ENCODE measurements at regions not wholly inside any gene's neighbourhood (a gene's known extent, or its start where the extent isn't known, plus 50 kb on each side); places are given as distances from the start of the nearest gene placed in this dataset.
A peak's percentile ranks its signal among the peaks of the same experiment; 100 is the strongest.

- WGBS (ENCODE audit: insufficient coverage): 70% methylated on average over 6 of the region's 10 CpGs
- H3K79me2 ChIP-seq (ENCODE audit: control insufficient read depth, insufficient read depth, low read length): no peaks in the 10 kb centered on the region
- no peaks in the 10 kb centered on the region for H3K27me3 ChIP-seq (replicated peaks in 1 of 4; ENCODE audit: control extremely low read depth in 1 of 4, control insufficient read depth in 3 of 4, insufficient read depth in 4 of 4, low read length in 3 of 4)
- peaks cover 0 to 6% (median 1%) of the 10 kb centered on the region in 3 donors for H3K9me3 ChIP-seq (ENCODE audit: control extremely low read depth in 1 of 3, control insufficient read depth in 2 of 3, insufficient read depth in 1 of 3, low read length in 2 of 3)
- no peaks in the 10 kb centered on the region for H3K36me3 ChIP-seq (replicated peaks in 1 of 2; ENCODE audit: control extremely low read depth in 1 of 2, control insufficient read depth in 1 of 2, extremely low read depth in 1 of 2, insufficient read depth in 2 of 2, low read length in 1 of 2)
- peak overlapping the region; percentile 47 for H3K27ac Mint-ChIP-seq
- no peak for ATAC-seq (ENCODE audit: low read depth)
- H3K4me3 Mint-ChIP-seq: peak overlapping the region; percentile 63
- POLR2A ChIA-PET: interaction anchor here (0.5 kb wide), 1 partner anchor 128 kb away, joined by 6 read pairs; no protein-coding TSS in a partner anchor
- no peak for DNase-seq
- H3K27me3 Mint-ChIP-seq: no peaks in the 10 kb centered on the region
- no peaks in the 10 kb centered on the region for H4K20me1 ChIP-seq (ENCODE audit: control insufficient read depth, insufficient read depth, low read length, poor library complexity, severe bottlenecking)
- H3K9ac ChIP-seq (ENCODE audit: low read length): no peak overlapping the region
- CTCF ChIA-PET: no interaction called here
- no peak overlapping the region for H3K27ac ChIP-seq (ENCODE audit: low read length in 2 of 2)
- peaks cover 76% of the 10 kb centered on the region for H3K4me1 Mint-ChIP-seq
- H3K9me3 Mint-ChIP-seq (ENCODE audit: insufficient read depth): no peaks in the 10 kb centered on the region
- H3K4me1 ChIP-seq (ENCODE audit: control insufficient read depth in 2 of 2, insufficient read depth in 2 of 2, low read length in 2 of 2): peaks cover 66 to 68% of the 10 kb centered on the region in 2 donors
- H2AFZ ChIP-seq (ENCODE audit: insufficient read depth, low read depth, low read length, poor library complexity, severe bottlenecking): no peak overlapping the region
- no peak overlapping the region for H3K4me3 ChIP-seq (ENCODE audit: control extremely low read depth in 1 of 5, extremely low read depth in 1 of 5, insufficient read depth in 1 of 5, low read depth in 2 of 5, low read length in 4 of 5)
- intact Hi-C loops (cut with micrococcal nuclease): no loop called here
- TF ChIP-seq EZH2 (IDR thresholded peaks at IDR 0.05; ENCODE audit: borderline replicate concordance, insufficient read depth, low read depth, low read length, poor library complexity, severe bottlenecking): no peak
- no peak for TF ChIP-seq CTCF (IDR thresholded peaks at IDR 0.05)
- peak overlapping the region; percentile 44 for H3K4me2 ChIP-seq (replicated peaks; ENCODE audit: low read depth, low read length, poor library complexity, severe bottlenecking)
These were observed 65.9 kb downstream of the RIN2 start for GRCh38 chr20:19823971-19824370.

- Mint-ChIP-seq H3K4me3 (peak overlapping the region; percentile 17), H3K27ac (peak overlapping the region; percentile 51), H3K4me1 (peaks cover 81% of the 10 kb centered on the region), H3K9me3 (ENCODE audit: insufficient read depth) (no peaks in the 10 kb centered on the region), H3K27me3 (no peaks in the 10 kb centered on the region)
- Histone ChIP-seq H3K9ac (ENCODE audit: low read length) (no peak overlapping the region), H3K27ac (ENCODE audit: low read length in 2 of 2) (no peak overlapping the region), H3K4me1 (ENCODE audit: control insufficient read depth in 2 of 2, insufficient read depth in 2 of 2, low read length in 2 of 2) (peaks cover 75 to 77% of the 10 kb centered on the region in 2 donors), H4K20me1 (ENCODE audit: control insufficient read depth, insufficient read depth, low read length, poor library complexity, severe bottlenecking) (no peaks in the 10 kb centered on the region), H3K9me3 (ENCODE audit: control extremely low read depth in 1 of 3, control insufficient read depth in 2 of 3, insufficient read depth in 1 of 3, low read length in 2 of 3) (no peaks in the 10 kb centered on the region), H3K36me3 (replicated peaks in 1 of 2; ENCODE audit: control extremely low read depth in 1 of 2, control insufficient read depth in 1 of 2, extremely low read depth in 1 of 2, insufficient read depth in 2 of 2, low read length in 1 of 2) (no peaks in the 10 kb centered on the region), H3K27me3 (replicated peaks in 1 of 4; ENCODE audit: control extremely low read depth in 1 of 4, control insufficient read depth in 3 of 4, insufficient read depth in 4 of 4, low read length in 3 of 4) (no peaks in the 10 kb centered on the region), H3K4me2 (replicated peaks; ENCODE audit: low read depth, low read length, poor library complexity, severe bottlenecking) (peak overlapping the region; percentile 44), H3K4me3 (ENCODE audit: control extremely low read depth in 1 of 5, extremely low read depth in 1 of 5, insufficient read depth in 1 of 5, low read depth in 2 of 5, low read length in 4 of 5) (no peak overlapping the region), H2AFZ (ENCODE audit: insufficient read depth, low read depth, low read length, poor library complexity, severe bottlenecking) (no peak overlapping the region), H3K79me2 (ENCODE audit: control insufficient read depth, insufficient read depth, low read length) (no peaks in the 10 kb centered on the region)
- no CpG with 5 or more reads among the region's 3 CpGs for WGBS (ENCODE audit: insufficient coverage)
- intact Hi-C loops (cut with micrococcal nuclease): no loop called here
- CTCF ChIA-PET: interaction anchor here (0.6 to 1.2 kb wide), 3 partner anchors 15 to 132 kb away, joined by 3 to 4 read pairs (median 3); no protein-coding TSS in a partner anchor
- POLR2A ChIA-PET: interaction anchor here (1.1 kb wide), 1 partner anchor 9 kb away, joined by 3 read pairs; no protein-coding TSS in a partner anchor
- no peak for ATAC-seq (ENCODE audit: low read depth)
- no peak for DNase-seq
- no peak for TF ChIP-seq EZH2 (IDR thresholded peaks at IDR 0.05; ENCODE audit: borderline replicate concordance, insufficient read depth, low read depth, low read length, poor library complexity, severe bottlenecking)
- TF ChIP-seq CTCF (IDR thresholded peaks at IDR 0.05): no peak
These were observed 66.8 kb downstream of the RIN2 start for GRCh38 chr20:19824861-19825260.
